H9 (cell line): ENCODE measurements at regions not wholly inside any gene's neighbourhood (a gene's known extent, or its start where the extent isn't known, plus 50 kb on each side); places are given as distances from the start of the nearest gene placed in this dataset.

Experiments
- DNase-seq: peaks from one replicate; pipeline ENCODE4 v3.0.0-alpha.2; 2017
- H2AFZ ChIP-seq: one replicate; pipeline ENCODE4 v1.6.1; 2013; ENCODE audit warnings: mild to moderate bottlenecking, low read length, control low read depth, moderate library complexity
- H2AK5ac ChIP-seq: 2 replicates; pipeline ENCODE4 v1.6.1; 2013; ENCODE audit warnings: low read length, control low read depth, mixed read lengths; ENCODE audit not compliant: insufficient read length
- H2BK120ac ChIP-seq: one replicate; pipeline ENCODE4 v1.6.1; 2013; ENCODE audit warnings: low read depth, mild to moderate bottlenecking, low read length, control low read depth, inconsistent platforms; ENCODE audit not compliant: poor library complexity, severe bottlenecking
- H2BK12ac ChIP-seq: 2 replicates; pipeline ENCODE4 v1.6.1; 2013; ENCODE audit warnings: low read length, control low read depth, mixed read lengths, low read depth; ENCODE audit not compliant: insufficient read length
- H2BK15ac ChIP-seq: 2 replicates; pipeline ENCODE4 v1.6.1; 2013; ENCODE audit warnings: low read depth, low read length, control low read depth
- H2BK20ac ChIP-seq: one replicate; pipeline ENCODE4 v1.6.1; 2013; ENCODE audit warnings: low read depth, mild to moderate bottlenecking, low read length, control low read depth, inconsistent platforms; ENCODE audit not compliant: poor library complexity, severe bottlenecking
- H2BK5ac ChIP-seq: 2 replicates; pipeline ENCODE4 v1.6.1; 2013; ENCODE audit warnings: low read length, control low read depth, mixed read lengths; ENCODE audit not compliant: insufficient read length
- H3K14ac ChIP-seq: 2 replicates; pipeline ENCODE4 v1.6.1; 2013; ENCODE audit warnings: low read length, control low read depth; ENCODE audit not compliant: insufficient read depth
- H3K18ac ChIP-seq: 2 replicates; pipeline ENCODE4 v1.6.1; 2013; ENCODE audit warnings: low read depth, mild to moderate bottlenecking, mixed read lengths, low read length, control low read depth; ENCODE audit not compliant: insufficient read length
- H3K23ac ChIP-seq: 2 replicates; pipeline ENCODE4 v1.6.1; 2013; ENCODE audit warnings: low read length, control low read depth, mixed read lengths, low read depth; ENCODE audit not compliant: insufficient read length
- H3K23me2 ChIP-seq: 2 replicates; pipeline ENCODE4 v1.6.1; 2013; ENCODE audit warnings: low read depth, mild to moderate bottlenecking, mixed read lengths, low read length, control low read depth; ENCODE audit not compliant: insufficient read length, poor library complexity, severe bottlenecking
- H3K27ac ChIP-seq: 2 replicates; pipeline ENCODE4 v1.5.1; 2013; ENCODE audit warnings: low read length, control low read depth, mixed read lengths, low read depth; ENCODE audit not compliant: insufficient read length
- H3K27me3 ChIP-seq: 2 replicates; pipeline ENCODE4 v1.6.1; 2013; ENCODE audit warnings: low read length, control low read depth, inconsistent platforms; ENCODE audit not compliant: insufficient read depth
- H3K4ac ChIP-seq: 2 replicates; pipeline ENCODE4 v1.6.1; 2013; ENCODE audit warnings: low read depth, mild to moderate bottlenecking, control low read depth, inconsistent platforms, low read length, moderate library complexity
- H3K4me1 ChIP-seq: 2 replicates; pipeline ENCODE4 v1.6.1; 2013; ENCODE audit warnings: low read length, control low read depth, inconsistent platforms; ENCODE audit not compliant: insufficient read depth
- H3K4me2 ChIP-seq: 2 replicates; pipeline ENCODE4 v1.6.1; 2013; ENCODE audit warnings: low read length, control low read depth, mixed read lengths; ENCODE audit not compliant: insufficient read length, insufficient read depth
- H3K56ac ChIP-seq: 2 replicates; pipeline ENCODE4 v1.6.1; 2013; ENCODE audit warnings: low read depth, mild to moderate bottlenecking, mixed read lengths, low read length, control low read depth; ENCODE audit not compliant: insufficient read length
- H3K79me1 ChIP-seq: 2 replicates; pipeline ENCODE4 v1.6.1; 2013; ENCODE audit warnings: low read depth, mild to moderate bottlenecking, moderate library complexity, low read length, control low read depth, inconsistent platforms; ENCODE audit not compliant: insufficient read depth, poor library complexity, severe bottlenecking
- H3K79me2 ChIP-seq: 2 replicates; pipeline ENCODE4 v1.6.1; 2013; ENCODE audit warnings: low read length, control low read depth, inconsistent platforms; ENCODE audit not compliant: insufficient read depth
- H3K9ac ChIP-seq: 2 replicates; pipeline ENCODE4 v1.6.1; 2013; ENCODE audit warnings: low read length, control low read depth, mixed read lengths; ENCODE audit not compliant: insufficient read length; ENCODE audit errors: extremely low read depth
- H3K9me3 ChIP-seq: one replicate; pipeline ENCODE4 v1.6.1; 2013; ENCODE audit warnings: low read depth, low read length, inconsistent platforms; ENCODE audit not compliant: control insufficient read depth
- H3T11ph ChIP-seq: one replicate; pipeline ENCODE4 v1.6.1; 2013; ENCODE audit warnings: mild to moderate bottlenecking, low read length, control low read depth, inconsistent platforms
- H4K20me1 ChIP-seq: one replicate; pipeline ENCODE4 v1.6.1; 2013; ENCODE audit not compliant: control insufficient read depth, insufficient read length, insufficient read depth
- H4K5ac ChIP-seq: 2 replicates; pipeline ENCODE4 v1.6.1; 2013; ENCODE audit warnings: low read depth, mild to moderate bottlenecking, mixed read lengths, low read length, control low read depth; ENCODE audit not compliant: insufficient read length
- H4K8ac ChIP-seq: replicated peaks from 2 replicates; pipeline ENCODE4 v1.6.1; 2013; ENCODE audit warnings: low read length, control low read depth, mixed read lengths, low read depth; ENCODE audit not compliant: insufficient read length
- H4K91ac ChIP-seq: 2 replicates; pipeline ENCODE4 v1.6.1; 2013; ENCODE audit warnings: low read depth, mild to moderate bottlenecking, moderate library complexity, mixed read lengths, low read length, control low read depth; ENCODE audit not compliant: insufficient read length
- H3K27ac Mint-ChIP-seq, 3 experiments: 2 replicates in 2 of 3; 3 replicates in 1 of 3; pipeline ENCODE4 v1.8.0; 2020 to 2021; ENCODE audit warnings: mixed read lengths in 3 of 3, mild to moderate bottlenecking in 1 of 3, moderate library complexity in 1 of 3
- H3K27me3 Mint-ChIP-seq: 2 replicates; pipeline ENCODE4 v1.8.0; 2021; ENCODE audit warnings: low read depth, mild to moderate bottlenecking, moderate library complexity, mixed read lengths
- H3K36me3 Mint-ChIP-seq, 3 experiments: 2 replicates in 2 of 3; 3 replicates in 1 of 3; pipeline ENCODE4 v1.8.0; 2020 to 2021; ENCODE audit warnings: low read depth in 3 of 3, mixed read lengths in 3 of 3; ENCODE audit not compliant: insufficient read depth in 1 of 3
- H3K4me1 Mint-ChIP-seq, 2 experiments: 2 replicates each; pipeline ENCODE4 v1.8.0; 2020; ENCODE audit warnings: mixed read lengths in 2 of 2
- H3K4me3 Mint-ChIP-seq, 2 experiments: 2 replicates in 1 of 2; 3 replicates in 1 of 2; pipeline ENCODE4 v1.8.0; 2020 to 2021; ENCODE audit warnings: mild to moderate bottlenecking in 2 of 2, mixed read lengths in 2 of 2, moderate library complexity in 1 of 2
- H3K9me3 Mint-ChIP-seq, 2 experiments: 2 replicates in 1 of 2; 3 replicates in 1 of 2; pipeline ENCODE4 v1.8.0; 2020; ENCODE audit warnings: mild to moderate bottlenecking in 2 of 2, mixed read lengths in 2 of 2, moderate library complexity in 1 of 2
- CTCF ChIP-seq: fragments of 200-600 bp; sonication (generic); conservative IDR thresholded peaks from 3 replicates; pipeline ENCODE4 v1.8.0; 2021; ENCODE audit warnings: antibody characterized with exemption, mild to moderate bottlenecking
- WGBS: extraction: QIAGEN DNeasy Blood & Tissue Kit; methylation state at CpG from one replicate; pipeline ENCODE4 v1.1.7; 2013; ENCODE audit warnings: missing lambda C conversion rate, low lambda C conversion rate, mixed read lengths; ENCODE audit not compliant: insufficient read length; ENCODE audit errors: extremely low coverage; 5-methylcytosine and 5-hydroxymethylcytosine counted together

DNA sequence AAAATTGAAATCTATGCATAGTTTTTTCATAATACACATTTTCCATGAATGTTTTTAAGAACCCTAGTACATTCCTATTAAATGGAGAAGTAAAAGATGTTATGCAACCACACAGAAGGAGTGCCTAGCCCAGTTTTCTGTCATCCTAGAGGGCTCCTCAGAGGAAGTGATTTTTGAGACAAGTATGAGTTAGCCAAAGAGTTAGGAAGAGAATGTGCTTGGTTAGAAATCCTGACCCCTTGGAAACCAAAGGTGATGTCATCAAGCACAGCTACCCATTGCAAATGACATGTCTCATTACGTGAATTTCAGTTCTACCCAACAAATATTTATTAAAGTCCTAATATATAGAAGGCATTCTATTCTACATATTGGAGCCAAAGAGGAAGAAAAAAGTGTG, 88.9 kb upstream of the TNFSF4 start:
- no peak for TF ChIP-seq CTCF
- Histone ChIP-seq H3K27me3 (no peaks in the 10 kb centered on the region), H3K4me2 (no peak overlapping the region), H3K4me1 (no peaks in the 10 kb centered on the region), H3K4ac (no peak overlapping the region), H4K20me1 (no peaks in the 10 kb centered on the region), H3K9me3 (no peaks in the 10 kb centered on the region), H3K79me1 (no peaks in the 10 kb centered on the region), H4K8ac (no peak overlapping the region), H2BK12ac (no peak overlapping the region), H3K27ac (no peak overlapping the region), H3K18ac (no peak overlapping the region), H4K91ac (no peak overlapping the region), H3K23ac (no peak overlapping the region), H2BK15ac (no peak overlapping the region), H3K9ac (no peak overlapping the region), H2AK5ac (no peak overlapping the region), H3K79me2 (no peaks in the 10 kb centered on the region), H3T11ph (no peak overlapping the region), H3K23me2 (no peaks in the 10 kb centered on the region), H2AFZ (no peak overlapping the region), H2BK5ac (no peak overlapping the region), H4K5ac (no peak overlapping the region), H3K14ac (no peak overlapping the region), H2BK20ac (no peak overlapping the region), H2BK120ac (no peak overlapping the region), H3K56ac (no peak overlapping the region)
- Mint-ChIP-seq H3K9me3 (no peaks in the 10 kb centered on the region; a peak in 1 of 5 replicates), H3K27me3 (no peaks in the 10 kb centered on the region), H3K4me3 (no peak overlapping the region), H3K36me3 (no peaks in the 10 kb centered on the region), H3K4me1 (peaks cover 12 to 16% of the 10 kb centered on the region in 2 experiments), H3K27ac (no peak overlapping the region)
- no CpG with 5 or more reads among the region's 1 CpG for WGBS
- DNase-seq: no peak
